ENCODE measurements at regions not wholly inside any gene's neighbourhood (a gene's known extent, or its start where the extent isn't known, plus 50 kb on each side); places are given as distances from the start of the nearest gene placed in this dataset.

GRCh38 chr16:52912565-52913173, 140.0 kb downstream of the CHD9NB start:
- TF ChIP-seq CTCF (IDR thresholded peaks at IDR 0.05) (peak; percentile 65), FOXJ3 (CRISPR knock-in tag; IDR thresholded peaks at IDR 0.05; ENCODE audit: borderline replicate concordance) (no peak), HMGXB4 (CRISPR knock-in tag; IDR thresholded peaks at IDR 0.05) (no peak), ATF2 (CRISPR knock-in tag; IDR thresholded peaks at IDR 0.05; ENCODE audit: borderline replicate concordance, low read depth) (no peak), TEAD4 (CRISPR knock-in tag; IDR thresholded peaks at IDR 0.05) (no peak), ATF1 (CRISPR knock-in tag; IDR thresholded peaks at IDR 0.05) (no peak), ZNF396 (CRISPR knock-in tag; IDR thresholded peaks at IDR 0.05; ENCODE audit: borderline replicate concordance) (no peak)

Data from WTC11 (cell line).